ENCODE measurements at regions not wholly inside any gene's neighbourhood (a gene's known extent, or its start where the extent isn't known, plus 50 kb on each side); places are given as distances from the start of the nearest gene placed in this dataset.

DNA sequence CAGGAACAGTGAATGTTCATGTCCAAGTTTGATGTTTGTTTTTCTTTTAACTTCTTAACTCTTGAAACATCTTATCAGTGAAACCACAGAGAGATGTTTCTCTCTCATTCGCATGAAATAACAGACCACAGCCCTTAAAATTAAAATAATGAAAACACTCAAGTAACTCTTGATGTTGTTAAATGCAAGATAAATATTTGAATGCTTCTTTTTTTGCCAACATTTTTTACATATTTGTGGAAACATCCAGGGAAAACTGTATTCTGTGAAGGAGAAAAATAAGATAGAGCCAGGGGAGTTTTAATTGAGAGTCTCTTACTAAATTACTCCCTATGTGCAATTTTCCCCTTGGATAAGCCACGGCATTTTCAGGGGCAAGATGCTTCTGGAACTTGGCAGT, 361.8 kb upstream of the MGMT start:
- no peak for DNase-seq (ENCODE audit: extremely low read depth in 1 of 2, low read depth in 1 of 2)

DNA sequence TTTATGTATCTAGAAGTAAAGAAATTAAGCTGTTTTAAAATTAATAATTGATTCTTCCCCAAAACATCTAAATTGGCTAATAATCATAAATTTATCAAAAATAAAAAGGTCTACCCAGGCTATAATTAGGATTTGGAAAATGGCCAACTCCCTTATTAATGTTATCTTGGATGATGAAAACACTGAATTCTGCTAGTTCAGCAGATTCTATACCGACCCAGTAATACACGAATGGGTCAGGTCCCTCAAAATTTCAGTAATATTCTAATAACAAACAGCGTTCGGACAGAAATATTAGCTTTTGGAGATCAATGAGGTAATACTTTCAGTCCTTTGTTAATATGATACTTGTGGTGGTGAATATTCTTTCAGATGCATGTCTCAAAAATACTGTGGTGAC, 360.7 kb upstream of the MGMT start:
- no peak for DNase-seq (ENCODE audit: extremely low read depth in 1 of 2, low read depth in 1 of 2)

DNA sequence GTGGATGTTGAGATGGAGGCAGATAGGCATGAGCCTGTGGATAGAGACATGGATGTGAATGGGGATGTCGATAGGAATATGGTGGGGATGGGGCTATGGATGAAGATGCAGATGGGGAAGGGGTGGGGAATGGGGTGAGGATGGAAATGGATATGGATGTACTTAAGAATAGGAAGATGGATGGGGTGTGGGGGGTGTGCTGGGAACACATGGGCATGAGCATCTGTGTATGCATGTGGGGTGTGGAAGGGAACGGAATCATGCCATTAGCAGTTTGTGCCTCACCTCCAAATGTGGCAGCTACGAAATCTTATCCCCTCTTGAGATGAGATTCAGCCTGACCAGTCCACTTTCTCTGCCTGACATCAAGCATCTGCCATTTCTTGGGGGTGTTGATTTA, 359.5 kb upstream of the MGMT start:
- no peak for DNase-seq (ENCODE audit: extremely low read depth in 1 of 2, low read depth in 1 of 2)

DNA sequence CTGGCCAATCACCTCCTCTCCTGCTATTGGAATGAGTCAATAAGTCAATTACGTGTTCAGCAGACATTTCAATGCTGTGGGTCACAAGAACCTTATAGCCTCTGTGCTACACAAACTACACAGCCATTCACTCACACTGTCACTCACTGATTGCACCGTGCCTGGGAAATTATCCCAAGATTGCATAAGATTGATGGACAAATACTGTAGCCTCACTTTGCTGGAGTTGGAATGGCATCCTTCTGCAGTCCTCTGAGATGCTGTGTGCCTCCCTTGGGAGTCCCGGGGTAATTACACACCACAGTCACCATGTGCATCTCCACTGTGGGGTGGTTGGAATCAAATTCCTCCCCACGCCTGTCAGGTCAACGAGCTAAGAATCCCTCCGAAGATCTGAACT, 358.7 kb upstream of the MGMT start:
- DNase-seq (ENCODE audit: extremely low read depth in 1 of 2, low read depth in 1 of 2), result no peak

DNA sequence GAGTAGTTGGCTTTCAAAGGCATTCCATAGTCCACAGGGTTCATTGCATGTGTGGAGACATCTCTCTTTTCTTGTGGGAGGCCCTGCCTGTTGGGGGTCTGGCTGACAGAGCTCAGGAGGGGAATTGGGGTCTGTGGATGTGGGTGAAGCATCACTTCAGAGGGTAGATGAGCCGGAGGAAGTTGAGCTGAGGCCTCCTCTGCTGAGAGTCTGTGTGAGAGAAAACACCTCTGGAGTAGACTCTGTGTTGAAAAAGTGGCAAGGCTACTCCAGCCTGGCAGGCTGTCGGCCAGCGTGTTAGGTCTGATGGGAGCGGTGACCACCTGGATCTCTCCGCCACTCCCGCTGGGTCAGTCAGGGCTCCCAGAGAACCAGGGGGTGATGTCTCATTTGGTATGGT, 358.0 kb upstream of the MGMT start:
- no peak for DNase-seq (ENCODE audit: extremely low read depth in 1 of 2, low read depth in 1 of 2)

DNA sequence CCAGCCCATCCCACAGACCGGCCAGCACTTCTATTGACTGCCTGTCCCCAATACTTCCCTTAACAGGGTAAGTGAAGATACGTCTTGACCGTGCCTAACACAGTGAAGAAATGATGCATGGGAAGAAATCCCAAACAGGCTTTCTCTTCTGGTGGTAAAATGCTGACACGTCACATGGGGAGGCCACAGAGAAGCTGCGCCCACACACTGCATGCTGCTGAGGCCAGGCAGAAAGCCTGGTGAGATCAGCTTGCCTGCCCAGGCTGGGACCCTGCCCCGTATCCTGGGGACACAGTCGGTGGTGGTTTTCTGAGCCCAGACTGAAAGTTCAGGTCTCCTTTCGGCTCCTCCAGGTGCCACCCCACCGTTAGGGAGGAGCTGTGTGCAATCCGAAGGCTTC, 356.3 kb upstream of the MGMT start:
- no peak for DNase-seq (ENCODE audit: extremely low read depth in 1 of 2, low read depth in 1 of 2)

DNA sequence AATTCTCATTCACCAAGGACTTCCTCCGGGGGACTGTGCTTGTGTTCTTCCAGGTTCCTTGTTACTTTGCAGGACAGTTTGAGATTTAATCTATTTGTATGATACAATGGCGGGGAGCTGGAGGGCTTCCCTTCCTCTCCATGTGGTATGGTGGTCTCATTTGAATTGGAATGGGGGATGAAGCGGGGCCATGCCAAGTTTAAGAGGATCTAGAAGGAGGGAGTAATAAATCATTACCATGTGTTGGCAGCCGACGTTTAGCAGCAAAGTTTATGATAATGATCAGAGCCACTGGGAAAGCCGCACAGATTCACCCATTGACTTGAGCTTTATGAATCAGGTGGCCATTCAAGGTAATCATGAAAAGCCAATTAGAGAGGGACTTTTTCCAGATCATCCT, 355.1 kb upstream of the MGMT start:
- DNase-seq (ENCODE audit: extremely low read depth in 1 of 2, low read depth in 1 of 2), result no peak

DNA sequence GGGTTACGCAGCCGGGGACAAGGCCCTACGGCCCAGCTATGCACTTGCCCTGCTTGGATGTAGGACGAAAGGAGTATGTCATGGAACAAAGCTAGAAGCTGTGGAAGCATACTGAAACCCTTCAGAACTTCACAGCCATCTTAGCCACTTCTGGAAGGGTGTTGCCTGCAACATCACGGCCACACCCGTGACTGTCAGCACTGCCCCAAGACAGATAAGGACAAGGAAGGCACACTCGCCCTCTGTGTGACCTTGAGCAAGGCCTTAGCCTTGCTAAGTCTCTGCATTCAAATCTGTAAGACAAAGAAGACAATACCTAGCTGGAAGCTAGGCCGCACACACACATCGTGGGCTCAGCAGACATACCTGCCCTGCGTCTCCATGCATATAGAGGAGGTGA, 352.5 kb upstream of the MGMT start:
- DNase-seq (ENCODE audit: extremely low read depth in 1 of 2, low read depth in 1 of 2), result no peak

DNA sequence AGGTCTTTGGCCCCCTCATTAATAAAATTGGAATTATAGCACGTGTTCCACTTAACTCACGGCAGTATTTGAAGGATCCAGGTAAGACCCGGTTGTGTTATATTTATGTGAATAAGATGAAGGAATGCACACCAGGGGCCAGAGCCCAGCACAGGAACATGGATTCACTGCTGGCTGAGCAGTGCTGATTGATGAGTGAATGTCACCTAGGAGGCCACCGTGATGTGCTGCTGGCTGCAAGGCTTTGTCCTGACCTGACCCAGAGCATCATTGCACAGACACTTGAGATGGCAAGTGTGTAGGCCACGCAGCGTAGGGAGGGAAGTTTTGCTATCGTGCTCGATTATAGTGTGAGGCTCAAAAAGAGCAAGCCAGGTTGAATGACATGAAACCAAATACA, 350.7 kb upstream of the MGMT start:
- no peak for DNase-seq (ENCODE audit: extremely low read depth in 1 of 2, low read depth in 1 of 2)

DNA sequence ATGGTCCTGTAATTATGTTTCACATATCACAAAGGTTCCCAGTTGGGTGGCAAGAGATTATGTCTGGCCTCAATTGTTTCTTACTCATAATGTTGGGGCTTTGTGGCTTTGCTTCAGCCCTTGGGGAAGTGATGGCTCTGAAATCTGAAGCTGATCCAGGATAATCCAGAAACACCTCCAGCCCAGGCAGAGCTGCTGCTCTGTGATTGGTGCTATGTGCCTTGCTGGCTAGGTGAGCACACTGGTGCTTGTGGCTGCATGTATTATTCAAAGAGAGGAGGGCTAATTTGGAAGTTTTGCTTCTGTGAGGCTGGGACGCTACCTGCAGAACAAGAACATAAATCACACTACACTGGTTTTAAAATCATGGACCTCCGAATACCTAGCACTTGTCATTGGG, 346.6 kb upstream of the MGMT start:
- no peak for DNase-seq (ENCODE audit: extremely low read depth in 1 of 2, low read depth in 1 of 2)

DNA sequence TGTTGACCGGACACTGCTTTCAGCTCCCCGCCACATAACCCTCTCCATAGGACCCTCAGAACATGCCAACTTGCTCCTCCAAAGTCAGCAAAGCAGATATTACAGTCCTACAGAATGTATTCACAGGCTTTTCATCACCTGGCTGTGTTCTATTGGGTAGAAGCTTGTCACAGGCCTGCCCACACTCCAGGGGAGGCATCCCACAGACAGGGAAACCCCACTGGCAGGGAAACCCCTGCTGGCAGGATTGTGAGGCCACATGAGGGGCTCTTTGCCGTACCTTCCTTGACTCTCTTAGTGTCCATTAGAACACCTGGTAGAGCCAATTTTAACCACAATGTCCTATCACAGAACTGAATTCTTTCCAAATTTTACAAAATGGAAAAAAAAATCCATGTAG, 344.2 kb upstream of the MGMT start:
- no peak for DNase-seq (ENCODE audit: extremely low read depth in 1 of 2, low read depth in 1 of 2)

DNA sequence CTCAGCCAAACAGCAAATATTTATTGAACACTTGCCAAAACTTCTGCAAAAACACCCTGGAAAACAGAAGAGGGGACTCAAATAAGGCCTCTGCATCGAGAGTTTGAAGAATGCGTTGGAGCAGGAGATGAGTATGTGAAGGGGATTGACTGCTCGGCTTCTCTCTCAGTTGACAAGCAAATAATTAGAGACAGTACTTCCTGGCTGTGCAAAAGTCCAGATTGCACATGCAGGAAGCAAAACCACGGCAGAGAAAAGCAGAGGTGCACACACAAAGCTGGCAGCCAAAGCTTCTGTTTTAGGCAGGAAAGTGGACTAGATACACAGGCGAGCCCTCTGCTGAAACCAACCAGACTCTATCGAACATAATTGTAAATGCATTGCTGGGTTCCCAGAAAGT, 343.6 kb upstream of the MGMT start:
- no peak for DNase-seq (ENCODE audit: extremely low read depth in 1 of 2, low read depth in 1 of 2)

DNA sequence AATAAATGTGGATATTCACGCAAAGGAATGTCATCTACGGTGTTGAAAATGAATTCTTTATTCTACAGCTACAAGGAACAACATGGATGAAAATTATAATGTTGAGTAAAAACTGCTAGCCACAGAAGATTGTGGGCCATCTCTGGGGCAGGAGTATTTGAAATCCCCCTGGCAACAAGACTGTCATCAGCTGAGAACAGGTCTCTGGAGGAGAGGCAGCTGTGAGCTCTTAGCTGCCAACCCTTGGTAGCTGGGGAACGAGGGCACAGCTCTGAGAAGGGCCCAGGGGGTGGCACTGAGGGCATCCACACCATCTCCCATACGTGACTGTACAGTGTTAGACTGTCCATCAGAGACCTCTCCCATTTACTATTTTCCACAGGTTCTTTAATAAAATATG, 340.1 kb upstream of the MGMT start:
- DNase-seq (ENCODE audit: extremely low read depth in 1 of 2, low read depth in 1 of 2), result no peak

DNA sequence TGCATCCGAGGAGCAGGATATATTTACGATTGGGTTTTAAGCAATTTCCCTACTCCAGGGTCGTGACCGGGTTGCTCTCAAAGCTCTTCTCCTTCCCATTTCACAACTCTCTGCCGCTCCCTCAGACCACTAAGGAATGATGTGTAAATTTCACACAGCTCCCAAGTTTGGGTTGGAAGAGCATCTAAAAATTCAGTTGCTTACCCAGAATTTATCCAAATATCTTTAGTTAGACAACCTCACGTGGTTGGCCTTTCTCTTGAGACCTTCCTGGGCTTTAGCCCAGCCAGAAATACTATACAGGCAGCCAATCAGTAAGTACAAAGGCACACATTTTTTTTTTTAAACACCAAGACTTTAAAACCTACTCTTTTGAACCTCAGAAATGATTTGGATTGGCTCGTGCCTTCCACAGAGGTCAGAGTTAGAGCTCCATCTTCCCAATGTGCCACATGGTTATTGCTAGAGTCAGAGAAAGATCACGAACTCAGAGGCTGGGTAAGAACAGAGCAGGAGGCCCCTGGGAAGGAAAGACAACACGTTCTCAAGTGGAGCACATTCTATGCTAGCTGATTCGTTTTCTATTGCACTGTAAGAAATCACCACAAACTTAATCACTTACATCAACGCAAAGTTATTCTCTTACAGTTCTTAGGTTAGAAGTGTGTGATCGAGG, 335.4 kb upstream of the MGMT start:
- no peak for DNase-seq (ENCODE audit: extremely low read depth in 1 of 2, low read depth in 1 of 2)

DNA sequence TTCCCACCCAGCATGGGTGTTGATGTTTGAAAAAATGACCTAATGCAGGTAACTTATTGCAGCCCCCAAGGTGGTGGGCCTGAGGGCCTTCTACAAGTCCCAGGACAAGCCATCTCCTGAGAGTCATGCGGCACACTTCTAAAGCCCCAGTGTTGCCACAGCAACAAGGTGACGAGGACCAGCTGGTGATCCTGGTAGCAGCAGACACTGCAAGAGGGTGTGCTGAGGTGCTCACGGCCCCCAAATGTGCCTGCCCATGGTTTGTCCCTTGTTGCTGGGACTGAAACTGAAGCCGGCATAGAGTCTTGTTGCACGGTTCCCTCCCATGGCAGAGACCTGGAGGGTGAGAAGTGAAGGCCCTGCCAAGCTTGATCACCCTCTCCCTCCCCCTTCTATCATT, 333.2 kb upstream of the MGMT start:
- DNase-seq (ENCODE audit: extremely low read depth in 1 of 2, low read depth in 1 of 2), result no peak

DNA sequence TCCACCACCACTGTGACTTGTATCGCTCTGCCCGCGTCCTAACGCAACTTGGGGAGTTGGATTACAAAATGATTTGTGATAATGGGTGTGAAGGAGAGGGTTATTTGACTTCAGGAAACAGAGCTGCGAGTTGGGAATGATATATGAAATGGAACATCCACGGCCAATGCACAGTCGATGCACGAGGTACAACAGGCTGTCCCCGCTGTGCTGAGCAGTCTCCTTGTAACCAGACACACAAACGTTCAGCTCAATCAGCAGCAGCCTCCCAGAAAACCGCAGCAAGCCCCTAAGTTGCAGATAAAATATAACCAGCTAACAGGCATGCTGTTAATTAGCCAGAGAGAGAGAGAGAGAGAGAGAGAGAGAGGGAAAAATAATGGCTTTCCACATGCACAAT, 332.7 kb upstream of the MGMT start:
- DNase-seq (ENCODE audit: extremely low read depth in 1 of 2, low read depth in 1 of 2), result no peak

DNA sequence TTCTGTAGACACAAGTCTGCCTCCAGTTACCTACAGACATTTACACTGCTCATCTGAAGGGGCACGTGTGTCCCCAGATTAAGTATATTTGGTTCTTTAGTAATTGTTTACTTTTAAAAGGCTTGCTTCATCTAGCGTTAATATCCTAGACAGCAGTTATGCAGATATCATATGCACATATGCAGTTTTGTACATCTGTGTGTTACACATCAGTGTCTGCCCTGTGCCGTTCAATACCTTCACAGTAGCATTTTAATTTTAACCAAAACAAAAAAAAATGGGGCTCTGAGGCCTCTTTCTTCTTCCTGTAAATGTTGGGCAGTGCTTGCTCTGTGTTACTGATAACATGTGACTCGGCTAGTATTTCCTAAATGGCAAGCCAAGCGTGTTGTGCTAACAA, 331.4 kb upstream of the MGMT start:
- DNase-seq (ENCODE audit: extremely low read depth in 1 of 2, low read depth in 1 of 2), result no peak

DNA sequence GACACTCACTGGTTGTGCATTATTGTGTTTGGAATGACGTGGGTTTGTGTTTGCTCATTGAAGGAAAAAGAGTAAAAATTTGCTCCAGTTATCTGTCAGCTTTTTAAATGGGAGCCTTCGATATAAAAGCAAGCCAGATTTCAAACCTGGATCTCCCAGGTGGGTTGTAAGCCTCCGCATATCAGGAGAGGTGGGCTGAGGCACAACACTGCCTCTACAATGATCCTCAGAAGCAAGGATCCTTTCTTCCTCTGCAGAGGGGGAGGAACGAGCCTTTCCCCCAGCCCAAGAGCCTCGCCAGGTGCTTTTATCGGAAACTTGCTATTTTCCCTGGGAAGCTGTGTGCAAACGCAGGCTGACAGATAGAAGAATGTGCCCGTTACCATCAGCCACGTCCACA, 331.0 kb upstream of the MGMT start:
- no peak for DNase-seq (ENCODE audit: extremely low read depth in 1 of 2, low read depth in 1 of 2)

DNA sequence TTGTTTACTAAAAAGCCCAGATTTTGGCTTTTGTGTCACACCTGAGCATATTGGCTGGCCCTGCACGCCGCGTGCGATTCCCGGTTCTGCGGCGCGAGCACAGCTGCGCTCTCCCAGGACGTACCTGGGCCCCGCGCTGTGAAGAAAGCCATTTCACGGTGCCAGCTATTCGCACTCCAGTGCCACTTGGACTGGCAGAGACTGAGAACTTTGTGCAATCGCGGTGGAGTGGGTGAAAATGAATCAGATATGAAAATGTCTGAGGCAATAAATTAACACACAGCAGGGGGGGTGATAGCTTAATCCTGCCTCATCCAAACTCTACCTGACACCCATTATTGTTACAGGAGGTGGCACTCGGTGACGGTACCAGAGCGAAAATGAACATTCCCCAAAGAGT, 330.1 kb upstream of the MGMT start:
- DNase-seq (ENCODE audit: extremely low read depth in 1 of 2, low read depth in 1 of 2), result no peak

DNA sequence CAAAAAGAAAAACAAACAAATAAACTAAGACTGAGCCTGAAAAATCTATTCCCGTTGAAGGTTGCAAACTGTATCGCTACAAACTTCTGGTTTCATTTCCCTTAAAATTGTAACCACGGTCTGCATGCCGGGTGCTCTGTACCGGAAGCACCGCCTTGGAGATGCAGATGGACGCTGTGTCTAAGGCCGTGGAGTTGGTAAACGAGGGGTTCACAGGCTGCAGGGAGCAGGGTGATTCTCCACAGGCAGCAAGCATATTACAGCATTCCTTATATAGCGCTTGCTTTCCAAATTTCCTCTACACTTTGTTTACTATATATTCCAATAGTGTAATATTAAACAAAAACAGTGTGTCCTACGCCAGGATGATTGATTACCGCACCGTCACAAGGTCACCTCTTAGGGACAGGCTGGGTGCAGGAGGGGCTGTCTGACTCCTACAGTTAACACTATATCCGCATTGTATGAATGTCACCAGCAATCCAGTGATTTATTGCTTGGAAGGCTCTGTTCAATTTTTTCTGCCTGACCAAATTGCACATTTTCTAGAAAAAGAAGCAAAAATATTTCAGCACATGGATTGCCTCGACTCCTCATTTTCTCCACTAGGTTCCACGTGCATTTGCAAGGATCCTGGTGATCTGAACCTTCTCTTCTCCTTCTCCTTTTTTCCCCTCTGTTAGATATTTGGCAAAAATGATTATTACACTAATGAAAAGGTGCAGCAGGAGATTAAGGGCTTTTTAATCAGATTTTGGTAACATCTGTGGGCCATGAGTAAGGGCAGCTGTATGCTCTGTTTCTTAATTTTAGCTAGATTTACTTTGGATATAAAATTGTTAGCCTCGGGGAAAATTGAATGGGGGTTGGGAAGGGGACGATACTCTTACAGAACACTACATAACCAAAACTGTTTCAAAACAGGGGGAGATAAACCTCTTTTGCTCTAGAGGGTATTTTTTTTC, 325.8 kb upstream of the MGMT start:
- no peak for DNase-seq (ENCODE audit: extremely low read depth in 1 of 2, low read depth in 1 of 2)

DNA sequence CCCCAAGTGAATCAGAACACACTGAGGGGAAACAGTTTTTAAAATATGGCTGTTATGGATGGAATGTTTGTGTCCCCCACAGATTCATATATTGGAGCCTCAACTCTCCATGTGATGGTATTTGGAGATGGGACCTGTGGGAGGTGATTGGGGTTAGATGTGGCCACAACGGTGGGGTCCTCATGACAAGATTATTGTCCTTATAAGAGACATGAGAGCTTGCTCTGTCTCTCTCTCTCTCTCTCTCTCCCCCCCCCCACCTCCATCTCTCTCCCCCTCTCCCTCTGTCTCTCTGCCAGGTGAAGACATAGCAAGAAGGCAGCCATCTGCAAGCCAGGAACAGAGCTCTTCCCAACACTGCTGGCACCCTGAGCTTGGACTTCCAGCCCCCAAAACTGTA, 315.8 kb upstream of the MGMT start:
- DNase-seq (ENCODE audit: extremely low read depth in 1 of 2, low read depth in 1 of 2), result no peak

DNA sequence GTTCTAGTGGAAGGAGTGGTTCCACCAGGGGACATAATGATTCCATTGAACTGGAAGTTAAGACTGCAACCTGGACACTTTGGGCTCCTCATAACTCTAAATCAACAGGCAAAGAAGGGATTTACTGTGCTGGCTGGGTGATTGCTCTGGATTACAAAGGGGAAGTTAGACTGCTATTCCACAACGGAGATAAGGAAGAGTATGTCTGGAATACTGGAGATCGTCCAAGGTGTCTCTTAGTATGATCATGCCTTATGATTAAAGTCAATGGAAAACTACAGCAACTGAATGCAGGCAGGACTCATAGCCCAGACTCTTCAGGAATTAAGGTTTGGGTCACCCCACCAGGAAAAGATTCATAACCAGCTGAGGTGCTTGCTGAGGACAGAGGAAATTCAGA, 310.6 kb upstream of the MGMT start:
- DNase-seq (ENCODE audit: extremely low read depth in 1 of 2, low read depth in 1 of 2), result no peak

DNA sequence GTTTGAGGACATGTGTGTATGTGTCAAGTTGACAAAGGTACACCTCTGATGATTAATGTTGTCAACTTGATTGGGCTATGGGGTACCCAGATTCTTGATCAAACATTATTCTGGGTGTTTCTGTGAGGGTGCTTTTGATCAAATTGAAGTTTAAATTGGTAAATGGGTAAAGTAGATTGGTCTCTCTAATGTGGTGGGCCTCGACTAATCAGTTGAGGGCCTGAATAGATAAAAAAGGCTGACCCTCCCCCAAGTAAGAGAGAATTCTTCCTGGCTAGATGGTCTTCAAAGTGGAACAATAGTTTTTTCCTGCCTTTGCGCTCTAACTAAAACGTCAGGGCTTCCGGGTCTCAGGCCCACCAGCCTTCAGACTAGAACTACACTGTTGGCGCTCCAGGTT, 309.9 kb upstream of the MGMT start:
- DNase-seq (ENCODE audit: extremely low read depth in 1 of 2, low read depth in 1 of 2), result no peak

All from stimulated activated CD8-positive, alpha-beta memory T cell treated with anti-CD3 and anti-CD28 coated beads, Interleukin-7, amount 100 ng/mL, for 48 hours (primary cell).